Transverse colon (tissue), 4 donors: ENCODE measurements at regions not wholly inside any gene's neighbourhood (a gene's known extent, or its start where the extent isn't known, plus 50 kb on each side); places are given as distances from the start of the nearest gene placed in this dataset.
A peak's percentile ranks its signal among the peaks of the same experiment; 100 is the strongest.

Experiments
- DNase-seq: peaks from one replicate; pipeline ENCODE4 v3.0.0-alpha.2; 2019
- H3K27ac ChIP-seq, 4 donors: fragments of 200-600 bp; sonication (generic); 2 replicates each; pipeline ENCODE4 v1.5.1; 2016 to 2018; ENCODE audit warnings: inconsistent platforms in 4 of 4
- H3K27me3 ChIP-seq: fragments of 200-600 bp; sonication (generic); 2 replicates; pipeline ENCODE4 v1.5.1; 2017; ENCODE audit warnings: inconsistent platforms
- H3K36me3 ChIP-seq, 4 donors: fragments of 200-600 bp; sonication (generic); 2 replicates each; pipeline ENCODE4 v1.5.1; 2017 to 2019; ENCODE audit warnings: inconsistent platforms in 4 of 4
- H3K4me1 ChIP-seq, 4 donors: fragments of 200-600 bp; sonication (generic); 2 replicates each; pipeline ENCODE4 v1.5.1; 2017 to 2020; ENCODE audit warnings: inconsistent platforms in 4 of 4
- H3K4me3 ChIP-seq, 4 donors: fragments of 200-600 bp; sonication (generic); 1 replicate in 1 of 4; 2 replicates in 3 of 4; pipeline versions ENCODE4 v1.5.1 to v1.6.1; 2017 to 2019; ENCODE audit warnings: inconsistent platforms in 4 of 4
- H3K9me3 ChIP-seq, 2 donors: fragments of 200-600 bp; sonication (generic); 2 replicates each; pipeline ENCODE4 v1.5.1; 2017 to 2019; ENCODE audit warnings: inconsistent platforms in 2 of 2
- EP300 ChIP-seq: sonication (generic); formaldehyde crosslinking; IDR thresholded peaks from one replicate; pipeline ENCODE4 v1.6.1; 2017; ENCODE audit warnings: antibody characterized with exemption, low read depth
- POLR2A ChIP-seq: fragments of 450-650 bp; IDR thresholded peaks from one replicate; pipeline ENCODE4 v1.6.1; 2016; ENCODE audit warnings: antibody characterized with exemption, mild to moderate bottlenecking, moderate library complexity
- POLR2AphosphoS5 ChIP-seq, 3 donors: sonication (generic); formaldehyde crosslinking; IDR thresholded peaks; one replicate each; pipeline ENCODE4 v1.6.1; 2016; ENCODE audit warnings: antibody characterized with exemption in 3 of 3
- WGBS, 2 donors: methylation state at CpG; one replicate each; pipeline ENCODE4 v1.1.5; 2018; ENCODE audit warnings: low coverage in 1 of 2; 5-methylcytosine and 5-hydroxymethylcytosine counted together
- in situ Hi-C, 4 donors: fragments of 200-750 bp; cut with MboI; loops; one replicate each; pipeline versions ENCODE4 v1.15.0 to v1.15.1; 2017; ENCODE audit warnings: low sequenced_read_pairs in 3 of 4, low pct_ligation_motif_present in 1 of 4, low pct_unique_long_range_greater_than_20kb in 1 of 4
- intact Hi-C: fragments of 100-400 bp; cut with DNase I; formaldehyde crosslinking; loops from one replicate; pipeline ENCODE4 v1.15.1; 2023; ENCODE audit warnings: low total_unique reads
- TF ChIP-seq, protein P1 (sequence below), 5 experiments: fragments of 200-600 bp in 3 of 5; fragments of 450-650 bp in 2 of 5; sonication (generic) in 3 of 5; IDR thresholded peaks; 1 replicate in 2 of 5; 2 replicates in 3 of 5; pipeline ENCODE4 v1.5.1; 2016 to 2017; ENCODE audit warnings: antibody characterized with exemption in 5 of 5, inconsistent platforms in 3 of 5, mild to moderate bottlenecking in 2 of 5, moderate library complexity in 1 of 5

DNA sequence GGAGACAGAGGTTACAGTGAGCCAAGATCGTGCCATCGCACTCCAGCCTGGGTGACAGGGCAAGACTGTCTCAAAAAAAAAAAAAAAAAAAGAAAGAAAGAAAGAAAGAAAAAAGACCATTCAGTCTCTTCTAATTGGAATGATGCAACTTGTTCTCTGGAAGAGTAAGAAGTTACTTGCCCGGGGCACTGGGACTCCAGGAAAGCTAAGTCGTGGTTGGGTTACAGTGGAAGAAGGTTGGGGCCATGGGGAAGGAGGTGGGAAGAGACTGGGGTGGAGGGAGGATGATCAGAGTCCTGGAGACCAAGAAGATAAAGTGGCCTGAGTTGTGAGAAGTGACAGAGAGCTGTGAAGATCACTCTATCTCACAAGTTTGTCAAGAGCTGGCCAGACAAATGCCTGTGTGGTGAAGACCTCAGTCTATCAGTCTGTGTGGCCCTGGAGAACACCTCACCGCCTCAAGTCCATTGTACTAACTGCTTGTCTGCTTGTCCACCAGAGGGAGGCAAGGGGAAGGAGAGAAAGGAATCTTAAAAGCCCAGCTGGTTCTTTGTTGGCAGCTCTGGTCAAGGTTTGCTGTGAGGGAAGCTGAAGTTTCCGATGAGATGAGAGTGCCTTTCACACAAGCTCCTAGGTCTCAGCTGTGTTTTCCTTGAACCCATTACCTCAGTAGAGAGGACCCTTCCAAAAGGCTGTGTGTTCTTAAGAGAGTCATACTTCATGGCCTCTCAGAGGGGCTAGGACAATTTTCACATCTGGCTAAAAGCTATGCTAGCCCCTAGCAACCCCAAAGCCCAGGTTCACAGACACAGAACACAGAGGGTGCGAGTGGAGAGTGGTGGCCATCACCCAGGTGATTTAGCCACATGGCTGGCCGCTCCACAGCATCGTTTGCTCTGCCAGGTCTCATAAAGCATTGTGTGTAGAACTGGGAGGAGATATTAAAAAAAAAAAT, 72.0 kb upstream of the TMEM178A start:
- Histone ChIP-seq H3K27me3 (no peaks in the 10 kb centered on the region), H3K36me3 (no peaks in the 10 kb centered on the region), H3K9me3 (no peaks in the 10 kb centered on the region), H3K27ac (no peak overlapping the region), H3K4me3 (no peak overlapping the region), H3K4me1 (no peaks in the 10 kb centered on the region)
- intact Hi-C loops = no loop called here
- 65 to 67% methylated on average over 4 to 9 of the region's 9 CpGs for WGBS, 2 donors
- in situ Hi-C loops = no loop called here
- no peak for DNase-seq
- TF ChIP-seq EP300 (no peak), POLR2AphosphoS5 (IDR thresholded peaks at IDR 0.05) (no peak)
- TF ChIP-seq, protein P1, sequence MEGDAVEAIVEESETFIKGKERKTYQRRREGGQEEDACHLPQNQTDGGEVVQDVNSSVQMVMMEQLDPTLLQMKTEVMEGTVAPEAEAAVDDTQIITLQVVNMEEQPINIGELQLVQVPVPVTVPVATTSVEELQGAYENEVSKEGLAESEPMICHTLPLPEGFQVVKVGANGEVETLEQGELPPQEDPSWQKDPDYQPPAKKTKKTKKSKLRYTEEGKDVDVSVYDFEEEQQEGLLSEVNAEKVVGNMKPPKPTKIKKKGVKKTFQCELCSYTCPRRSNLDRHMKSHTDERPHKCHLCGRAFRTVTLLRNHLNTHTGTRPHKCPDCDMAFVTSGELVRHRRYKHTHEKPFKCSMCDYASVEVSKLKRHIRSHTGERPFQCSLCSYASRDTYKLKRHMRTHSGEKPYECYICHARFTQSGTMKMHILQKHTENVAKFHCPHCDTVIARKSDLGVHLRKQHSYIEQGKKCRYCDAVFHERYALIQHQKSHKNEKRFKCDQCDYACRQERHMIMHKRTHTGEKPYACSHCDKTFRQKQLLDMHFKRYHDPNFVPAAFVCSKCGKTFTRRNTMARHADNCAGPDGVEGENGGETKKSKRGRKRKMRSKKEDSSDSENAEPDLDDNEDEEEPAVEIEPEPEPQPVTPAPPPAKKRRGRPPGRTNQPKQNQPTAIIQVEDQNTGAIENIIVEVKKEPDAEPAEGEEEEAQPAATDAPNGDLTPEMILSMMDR (IDR thresholded peaks at IDR 0.05) = peak in 4 of 5 experiments; percentile 21 to 42 (median 24)

DNA sequence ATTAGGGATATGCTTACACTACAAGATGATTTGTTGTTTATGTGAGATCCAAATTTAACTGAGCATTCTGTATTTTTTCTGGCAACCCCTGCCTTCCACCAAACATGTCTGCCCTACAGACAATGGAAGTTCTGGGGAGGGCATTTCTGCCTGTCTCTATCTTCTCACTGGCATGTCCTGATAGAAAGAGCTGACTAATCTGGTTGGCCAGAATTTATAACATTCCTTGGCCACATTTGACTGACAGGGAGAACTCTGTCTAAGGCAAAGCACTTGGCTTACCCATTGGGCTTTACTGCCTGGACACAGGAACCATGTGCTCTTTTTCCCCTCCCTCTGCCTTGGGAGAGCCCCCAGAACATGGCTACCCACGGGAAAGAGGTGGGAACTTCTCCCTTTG, 70.6 kb upstream of the TMEM178A start:
- intact Hi-C loops (no loop called here), in situ Hi-C loops (no loop called here)
- H3K4me1 ChIP-seq = no peaks in the 10 kb centered on the region
- no peaks in the 10 kb centered on the region for H3K36me3 ChIP-seq
- H3K4me3 ChIP-seq = no peak overlapping the region
- H3K9me3 ChIP-seq = no peaks in the 10 kb centered on the region
- no peaks in the 10 kb centered on the region for H3K27me3 ChIP-seq
- TF ChIP-seq POLR2AphosphoS5 (IDR thresholded peaks at IDR 0.05) (no peak), POLR2A (no peak)
- WGBS, 2 donors = 63% methylated on average over 1 of the region's 1 CpG; no CpG with 5 or more reads in 1 of the 2 donors
- no peak overlapping the region for H3K27ac ChIP-seq
- DNase-seq = no peak

DNA sequence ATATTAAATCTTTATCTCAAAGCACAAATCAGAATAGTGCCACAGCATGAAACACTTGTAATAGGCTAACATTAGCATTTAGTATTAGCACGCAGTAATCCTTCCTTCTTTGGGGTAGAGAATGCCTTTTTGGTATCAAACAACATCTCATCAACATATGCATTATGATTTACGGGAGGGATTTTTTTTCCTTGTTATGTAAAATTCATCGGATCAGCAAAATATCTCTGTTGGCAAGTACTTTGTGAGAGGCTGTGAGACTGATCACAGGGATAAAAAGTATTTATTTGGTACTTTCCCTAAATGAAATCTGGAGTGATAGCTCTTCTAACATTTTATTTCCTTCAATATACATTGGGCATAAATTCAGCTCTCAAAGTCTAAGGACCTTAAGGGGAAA, 68.4 kb upstream of the TMEM178A start:
- no peaks in the 10 kb centered on the region for H3K27me3 ChIP-seq
- 91 to 98% methylated on average over 3 of the region's 3 CpGs for WGBS, 2 donors

DNA sequence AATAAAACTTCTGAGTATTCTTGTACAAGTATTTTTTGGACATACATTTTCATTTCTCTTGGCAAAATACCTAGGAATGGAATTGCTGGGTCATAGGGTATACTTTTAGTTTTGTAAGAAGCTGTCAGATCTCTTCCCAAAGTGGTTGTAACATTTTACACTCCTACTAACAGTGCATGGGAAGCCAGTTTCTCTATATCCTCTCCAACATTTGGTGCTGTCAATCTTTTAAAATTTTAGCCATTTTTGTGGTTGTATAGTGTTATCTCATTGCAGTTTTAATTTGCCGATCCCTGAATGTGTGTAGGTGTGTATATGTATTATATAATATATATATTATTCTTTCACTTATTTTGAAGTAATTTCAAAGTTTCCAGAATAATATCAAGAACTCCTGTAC, 63.1 kb upstream of the TMEM178A start:
- Histone ChIP-seq H3K36me3 (no peaks in the 10 kb centered on the region), H3K4me3 (no peak overlapping the region), H3K27ac (no peak overlapping the region), H3K4me1 (no peaks in the 10 kb centered on the region), H3K9me3 (no peaks in the 10 kb centered on the region), H3K27me3 (no peaks in the 10 kb centered on the region)
- WGBS, 2 donors = 97 to 100% methylated on average over 1 of the region's 1 CpG
- DNase-seq = no peak
- intact Hi-C loops = no loop called here
- no peak for TF ChIP-seq POLR2A
- no peak for TF ChIP-seq POLR2AphosphoS5 (IDR thresholded peaks at IDR 0.05)
- TF ChIP-seq, protein P1 (IDR thresholded peaks at IDR 0.05) = no peak
- TF ChIP-seq EP300 = no peak
- in situ Hi-C loops = no loop called here

More for the DNA sequence above, 68.4 kb upstream of the TMEM178A start:
- no peaks in the 10 kb centered on the region for H3K36me3 ChIP-seq
- no peak overlapping the region for H3K4me3 ChIP-seq
- no peaks in the 10 kb centered on the region for H3K4me1 ChIP-seq
- no peaks in the 10 kb centered on the region for H3K9me3 ChIP-seq
- TF ChIP-seq POLR2AphosphoS5 (IDR thresholded peaks at IDR 0.05) = no peak
- TF ChIP-seq, protein P1 (IDR thresholded peaks at IDR 0.05) = no peak
- no peak for TF ChIP-seq POLR2A
- no peak for TF ChIP-seq EP300
- in situ Hi-C loops (no loop called here), intact Hi-C loops (no loop called here)
- no peak for DNase-seq
- no peak overlapping the region for H3K27ac ChIP-seq
